Fibroblast of mammary gland (primary cell): ENCODE measurements at regions not wholly inside any gene's neighbourhood (a gene's known extent, or its start where the extent isn't known, plus 50 kb on each side); places are given as distances from the start of the nearest gene placed in this dataset.

Source experiments
- DNase-seq: peaks from one replicate; pipeline ENCODE4 v3.0.0-alpha.2; 2010; ENCODE audit warnings: low read depth
- H3K4me3 ChIP-seq: 2 replicates; pipeline ENCODE4 v1.5.1; 2011; ENCODE audit warnings: low read depth, mild to moderate bottlenecking, low read length, moderate library complexity; ENCODE audit not compliant: control insufficient read depth
- TF ChIP-seq, protein P1 (sequence below): conservative IDR thresholded peaks from 2 replicates; pipeline ENCODE4 v1.5.1; 2011; ENCODE audit warnings: low read depth, low read length, inconsistent platforms; ENCODE audit not compliant: control insufficient read depth, insufficient read depth

DNA sequence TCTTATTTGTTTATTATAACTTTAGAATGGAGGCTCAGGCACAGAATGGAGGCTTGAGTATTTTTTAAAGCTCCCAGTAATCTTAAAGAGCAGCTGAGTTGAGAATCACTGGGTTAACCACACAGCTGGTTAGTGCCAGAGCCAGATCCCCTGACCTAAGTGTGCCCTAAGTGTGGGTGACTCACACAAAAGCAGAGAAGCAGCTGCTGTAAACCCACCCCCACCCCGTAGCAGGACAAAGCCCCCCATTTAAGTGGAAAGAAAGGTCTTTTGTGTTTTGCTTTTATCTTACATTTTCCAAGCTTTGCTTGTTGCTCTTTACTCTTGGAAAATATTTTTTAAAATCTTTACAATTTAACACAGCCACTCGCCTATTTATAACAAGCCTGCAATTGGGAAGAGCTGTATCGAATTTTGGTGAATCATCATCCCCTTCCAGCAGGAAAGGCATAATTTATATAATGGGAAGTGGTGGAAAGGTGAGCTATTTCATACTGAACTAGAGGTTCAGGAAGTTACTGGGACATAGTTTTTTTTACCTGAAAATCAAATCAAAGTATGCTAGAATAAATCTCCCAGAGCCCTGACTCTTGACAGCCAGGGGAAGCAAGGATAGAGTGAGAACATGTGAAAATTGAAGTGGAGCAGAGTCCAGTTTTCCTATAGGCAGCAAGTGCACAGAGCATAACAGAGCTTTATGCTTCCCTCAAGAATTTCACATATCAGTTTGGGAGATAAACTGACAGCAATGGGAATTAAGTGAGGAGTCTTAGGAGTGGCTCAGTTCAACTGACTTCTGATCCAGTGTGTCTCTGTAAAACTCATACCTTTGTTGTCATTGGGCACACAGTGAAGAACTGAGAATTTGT is 405.7 kb downstream of the AASDHPPT start:
- H3K4me3 ChIP-seq: no peak overlapping the region
- peak; percentile 84 for DNase-seq
- TF ChIP-seq, protein P1, sequence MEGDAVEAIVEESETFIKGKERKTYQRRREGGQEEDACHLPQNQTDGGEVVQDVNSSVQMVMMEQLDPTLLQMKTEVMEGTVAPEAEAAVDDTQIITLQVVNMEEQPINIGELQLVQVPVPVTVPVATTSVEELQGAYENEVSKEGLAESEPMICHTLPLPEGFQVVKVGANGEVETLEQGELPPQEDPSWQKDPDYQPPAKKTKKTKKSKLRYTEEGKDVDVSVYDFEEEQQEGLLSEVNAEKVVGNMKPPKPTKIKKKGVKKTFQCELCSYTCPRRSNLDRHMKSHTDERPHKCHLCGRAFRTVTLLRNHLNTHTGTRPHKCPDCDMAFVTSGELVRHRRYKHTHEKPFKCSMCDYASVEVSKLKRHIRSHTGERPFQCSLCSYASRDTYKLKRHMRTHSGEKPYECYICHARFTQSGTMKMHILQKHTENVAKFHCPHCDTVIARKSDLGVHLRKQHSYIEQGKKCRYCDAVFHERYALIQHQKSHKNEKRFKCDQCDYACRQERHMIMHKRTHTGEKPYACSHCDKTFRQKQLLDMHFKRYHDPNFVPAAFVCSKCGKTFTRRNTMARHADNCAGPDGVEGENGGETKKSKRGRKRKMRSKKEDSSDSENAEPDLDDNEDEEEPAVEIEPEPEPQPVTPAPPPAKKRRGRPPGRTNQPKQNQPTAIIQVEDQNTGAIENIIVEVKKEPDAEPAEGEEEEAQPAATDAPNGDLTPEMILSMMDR: no peak

DNA sequence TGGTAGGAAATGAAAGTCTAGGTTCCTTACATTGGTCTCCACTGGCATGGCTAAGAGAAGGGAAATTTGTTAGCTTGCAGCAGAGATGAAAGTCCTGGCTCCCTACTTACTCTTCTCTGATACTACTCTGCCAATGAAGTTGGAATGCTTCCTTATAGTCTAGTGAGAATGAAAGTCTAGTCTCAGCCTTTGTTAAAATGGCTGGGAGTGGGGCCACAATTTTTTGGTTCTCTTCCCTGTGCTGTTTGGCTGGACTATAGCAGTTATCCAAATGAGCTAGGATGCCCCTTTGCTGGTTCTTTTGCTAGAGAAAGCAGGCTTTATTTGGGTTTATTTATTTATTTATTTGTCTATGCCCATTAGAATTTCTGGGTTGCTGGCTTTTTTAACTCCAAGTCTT is 414.3 kb downstream of the AASDHPPT start:
- DNase-seq: no peak
- TF ChIP-seq, protein P1: no peak
- H3K4me3 ChIP-seq: no peak overlapping the region

DNA sequence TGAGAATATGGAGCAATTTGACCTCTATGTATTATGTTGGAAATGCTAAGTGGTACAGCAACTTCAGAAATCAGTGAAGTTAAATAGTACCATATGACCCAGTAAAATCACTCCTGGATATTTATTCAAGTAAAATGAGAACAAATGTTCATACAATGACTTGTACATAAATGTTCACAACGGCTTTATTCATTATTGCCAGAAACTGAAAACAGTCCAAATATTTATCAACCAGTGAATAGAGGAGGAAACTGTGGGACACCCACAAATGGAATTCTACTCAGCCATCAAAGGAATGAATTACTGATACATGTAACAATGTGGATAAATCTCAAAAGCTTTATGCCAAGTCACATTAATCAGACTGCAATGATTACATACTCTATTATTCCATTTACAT is 416.3 kb downstream of the AASDHPPT start:
- no peak overlapping the region for H3K4me3 ChIP-seq
- peak; percentile 26 for DNase-seq
- TF ChIP-seq, protein P1: no peak

DNA sequence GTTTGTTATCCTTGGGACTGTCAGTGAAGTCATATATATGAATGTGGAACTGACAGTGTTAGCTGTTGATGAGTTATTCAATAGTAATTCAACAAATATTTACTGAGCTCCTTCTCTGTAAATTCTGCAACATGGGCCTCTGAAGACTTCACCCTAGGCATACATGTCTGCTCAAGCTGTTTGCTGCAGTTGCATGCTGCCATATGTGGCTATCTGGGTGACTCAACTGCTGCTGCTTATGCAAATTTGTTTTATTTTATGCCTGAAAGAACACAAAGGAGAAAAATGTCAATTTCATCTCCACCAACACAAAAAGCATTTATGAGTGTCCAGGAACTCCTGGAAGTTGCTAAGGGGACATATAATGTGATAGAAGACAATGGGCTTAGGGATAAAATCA is 417.6 kb downstream of the AASDHPPT start:
- peak; percentile 45 for DNase-seq
- TF ChIP-seq, protein P1: no peak
- H3K4me3 ChIP-seq: no peak overlapping the region

DNA sequence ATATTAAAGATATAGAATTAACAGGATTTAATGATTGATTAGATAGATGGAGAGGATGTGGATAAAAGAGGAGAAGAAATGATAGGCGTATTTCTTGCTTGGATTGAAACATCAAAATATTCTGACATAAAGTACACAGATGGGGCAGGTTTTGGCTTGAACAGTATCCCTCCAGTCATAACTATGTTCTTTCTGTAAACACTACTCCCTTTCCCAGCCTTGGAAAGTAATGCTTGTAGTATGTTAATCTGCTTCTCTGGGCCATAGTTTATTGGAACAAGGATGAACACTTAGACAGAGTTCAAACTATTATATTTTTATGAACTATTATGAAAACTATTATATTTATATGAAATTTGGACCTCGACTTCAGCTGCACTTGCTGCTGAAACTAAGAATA is 419.2 kb downstream of the AASDHPPT start:
- TF ChIP-seq, protein P1: no peak
- H3K4me3 ChIP-seq: no peak overlapping the region
- DNase-seq: no peak

DNA sequence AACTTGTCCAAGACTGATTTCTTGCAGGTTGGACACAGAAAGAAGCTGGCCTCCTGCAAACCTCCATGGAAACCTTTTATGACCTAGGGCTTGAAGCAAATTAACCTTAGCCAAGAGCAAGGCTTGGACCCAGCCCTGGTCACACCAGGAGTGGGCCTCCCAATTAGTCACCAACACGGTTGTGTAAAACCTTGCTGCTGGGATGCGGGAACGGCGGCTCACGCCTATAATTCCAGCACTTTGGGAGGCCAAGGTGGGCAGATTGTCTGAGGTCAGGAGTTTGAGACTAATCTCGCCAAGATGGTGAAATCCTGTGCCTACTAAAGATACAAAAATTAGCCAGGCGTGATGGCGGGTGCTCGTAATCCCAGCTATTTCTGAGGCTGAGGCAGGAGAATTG is 419.9 kb downstream of the AASDHPPT start:
- TF ChIP-seq, protein P1: no peak
- H3K4me3 ChIP-seq: no peak overlapping the region
- no peak for DNase-seq

DNA sequence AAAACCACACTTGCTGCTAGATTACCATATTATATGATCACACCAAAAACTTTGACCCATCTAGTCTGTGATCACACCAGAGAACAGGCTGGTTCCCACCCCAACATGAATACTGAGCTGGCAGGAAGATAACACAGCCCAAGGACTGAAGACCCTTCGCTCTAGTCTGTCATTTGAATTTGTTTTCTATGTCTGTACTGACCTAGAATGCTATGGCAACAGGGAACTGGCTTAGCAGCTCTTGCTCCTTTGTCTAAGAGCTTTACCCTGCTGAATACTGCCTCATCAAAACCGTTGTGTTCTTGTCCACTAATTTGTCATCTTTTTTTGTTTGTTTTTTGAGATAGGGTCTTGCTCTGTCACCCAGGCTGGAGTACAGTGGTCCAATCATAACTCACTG is 420.4 kb downstream of the AASDHPPT start:
- TF ChIP-seq, protein P1: no peak
- no peak overlapping the region for H3K4me3 ChIP-seq
- DNase-seq: no peak
